NCI-H748 treated with DMSO at 0.1 percent for 48 hours (cell line): ENCODE measurements at regions not wholly inside any gene's neighbourhood (a gene's known extent, or its start where the extent isn't known, plus 50 kb on each side); places are given as distances from the start of the nearest gene placed in this dataset.

Experiments
- DNase-seq: peaks from one replicate; lab custom pipeline; 2025; lab: John Stamatoyannopoulos, UW

DNA sequence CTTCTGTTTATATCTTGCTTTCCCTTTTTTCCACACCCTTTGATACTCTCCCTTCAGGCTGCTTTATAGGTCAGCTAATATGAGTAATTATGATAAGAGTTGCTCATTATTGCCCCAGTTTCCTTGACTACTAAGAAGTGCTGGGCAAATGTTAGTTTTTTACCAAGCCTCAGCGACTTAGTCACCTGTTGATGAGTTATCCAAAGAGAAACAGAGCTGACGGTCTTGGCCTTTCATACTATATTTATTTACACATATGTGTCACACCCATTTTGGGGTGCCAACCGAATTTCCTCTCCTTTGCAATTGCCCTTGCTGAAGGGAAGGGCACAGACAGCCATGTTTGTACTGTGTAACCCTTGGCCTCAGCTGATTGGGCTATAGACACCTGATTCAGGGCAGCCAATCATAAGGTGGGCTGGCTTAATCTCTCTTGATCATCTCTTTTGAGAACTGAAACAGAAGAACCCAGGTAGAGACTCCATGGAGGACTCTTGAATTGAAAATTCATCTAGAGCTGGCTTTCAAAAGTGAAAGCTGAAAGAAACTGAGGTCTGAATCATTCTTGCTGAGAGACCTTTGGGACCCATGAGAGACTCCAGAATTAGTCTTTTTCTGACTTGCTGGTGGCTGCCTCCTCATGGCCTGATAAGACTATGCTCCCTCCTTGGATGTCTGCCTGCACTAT is 111.7 kb upstream of the RPS6KA3 start:
- peak; percentile 54 for DNase-seq

DNA sequence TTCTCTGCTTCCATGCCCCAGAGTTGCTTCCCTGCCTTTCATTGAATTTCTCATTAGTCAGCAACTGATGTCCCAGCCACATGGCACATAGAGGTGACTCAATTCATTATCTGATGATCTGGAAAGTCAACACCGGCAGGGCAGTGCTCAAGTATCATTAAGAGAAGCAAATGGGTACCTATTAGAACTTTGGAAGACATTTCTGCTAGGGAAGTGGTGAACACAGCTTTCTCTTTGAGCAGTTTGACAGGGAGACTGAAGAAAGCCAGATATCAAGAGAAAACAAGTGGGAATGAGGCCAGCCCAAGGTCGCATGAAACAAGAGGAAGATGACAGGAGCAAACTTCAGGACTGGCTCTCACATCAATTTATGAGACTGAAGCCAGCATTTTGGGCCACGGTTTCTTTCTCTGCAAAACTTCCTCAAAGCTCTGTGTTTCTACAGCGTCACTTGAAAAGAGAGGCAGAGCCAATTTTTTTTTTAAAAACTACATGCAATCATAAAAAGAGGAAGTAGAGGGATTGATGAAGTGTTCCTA is 108.3 kb upstream of the RPS6KA3 start:
- DNase-seq, result no peak

DNA sequence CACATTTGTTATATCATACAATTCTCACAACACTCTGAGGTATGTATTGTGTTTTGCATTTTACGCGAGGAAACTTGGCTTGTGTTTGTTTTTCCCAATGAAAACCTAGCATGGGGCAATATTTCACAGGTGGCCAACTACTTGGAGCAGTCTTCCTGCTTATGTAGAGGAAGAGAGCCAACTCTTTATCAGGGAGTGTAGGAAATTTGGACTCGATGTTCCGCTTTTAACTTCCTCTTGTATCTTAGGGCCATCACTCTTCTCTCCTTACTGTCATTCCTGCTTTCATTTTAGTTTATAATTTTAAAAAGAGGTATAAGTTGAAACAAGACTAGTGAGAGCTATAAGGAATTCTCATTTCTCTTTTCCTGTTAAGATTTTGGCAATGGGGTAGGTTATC is 107.7 kb upstream of the RPS6KA3 start:
- DNase-seq, result no peak

DNA sequence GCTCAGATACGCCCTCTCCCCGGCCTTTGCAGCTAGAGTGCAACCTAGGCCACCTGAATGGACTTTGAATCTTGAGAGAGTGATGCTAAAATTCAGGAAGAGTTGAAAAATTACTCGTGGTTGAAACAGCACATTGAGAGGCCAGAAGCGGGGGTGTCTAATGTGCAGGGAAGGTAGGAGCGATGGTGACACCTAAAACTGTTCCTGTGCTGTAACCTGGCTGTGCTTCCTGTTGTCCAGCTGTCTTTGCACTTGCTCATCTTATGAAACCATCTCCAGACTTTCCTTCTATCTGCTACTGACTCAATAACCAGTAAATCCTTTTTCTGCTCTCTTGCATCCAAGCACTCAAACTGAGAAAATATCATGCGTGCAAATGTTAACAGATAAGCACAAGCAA is 106.4 kb upstream of the RPS6KA3 start:
- no peak for DNase-seq

DNA sequence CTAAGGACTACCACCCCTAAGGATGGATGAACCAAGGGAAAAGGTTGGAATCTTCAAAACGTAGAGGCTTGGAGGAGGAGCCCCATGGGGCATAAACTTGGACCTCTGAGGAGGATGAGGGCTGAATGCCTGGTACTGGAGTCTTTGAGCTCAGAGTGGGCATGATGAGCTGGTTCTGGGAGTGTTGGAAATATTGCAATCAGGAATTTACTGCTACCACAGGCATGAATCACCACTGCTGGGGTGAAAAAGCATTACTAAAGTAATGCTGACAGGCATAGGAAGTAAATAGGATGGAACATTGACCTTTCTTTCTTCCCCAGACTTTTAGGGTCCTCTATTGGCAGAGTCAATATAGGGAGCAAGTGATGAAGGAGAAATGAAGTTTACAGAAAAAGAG is 105.8 kb upstream of the RPS6KA3 start:
- DNase-seq, result no peak

DNA sequence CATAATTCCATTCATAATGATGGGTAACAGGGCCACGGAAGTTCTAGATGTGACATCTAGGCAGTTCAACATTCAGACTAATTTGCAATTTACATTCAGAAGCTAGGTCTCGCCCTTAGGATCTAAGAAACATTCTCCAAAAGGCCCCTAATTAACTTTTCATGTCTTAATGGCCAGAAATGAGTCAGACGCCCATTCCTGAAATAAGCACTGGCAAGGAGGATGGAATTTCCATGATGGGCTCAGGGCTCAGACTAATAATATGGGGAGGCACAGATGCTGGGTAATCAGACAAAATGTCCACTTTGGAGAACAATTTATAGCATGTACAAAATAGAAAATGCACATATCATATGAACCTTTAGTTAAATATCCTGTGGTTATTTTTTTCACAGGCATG is 102.8 kb upstream of the RPS6KA3 start:
- DNase-seq, result no peak

DNA sequence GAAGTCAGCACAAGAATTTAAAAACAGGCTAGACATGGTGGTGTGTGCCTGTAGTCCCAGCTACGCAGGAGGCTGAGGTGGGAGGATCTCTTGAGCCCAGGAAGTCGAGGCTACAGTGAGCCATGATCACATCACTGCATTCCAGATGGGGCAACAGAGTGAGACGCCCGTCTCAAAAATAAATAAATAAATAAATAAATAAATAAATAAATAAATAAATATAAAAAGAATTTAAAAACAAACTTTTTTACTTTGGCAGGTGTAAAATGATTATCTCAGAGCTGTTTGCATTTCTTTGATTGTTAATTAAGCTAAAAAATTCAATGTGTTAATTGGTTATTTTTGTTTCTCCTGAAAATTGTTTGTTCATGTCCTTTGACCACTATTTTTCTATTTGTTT is 97.5 kb upstream of the RPS6KA3 start:
- DNase-seq, result no peak

DNA sequence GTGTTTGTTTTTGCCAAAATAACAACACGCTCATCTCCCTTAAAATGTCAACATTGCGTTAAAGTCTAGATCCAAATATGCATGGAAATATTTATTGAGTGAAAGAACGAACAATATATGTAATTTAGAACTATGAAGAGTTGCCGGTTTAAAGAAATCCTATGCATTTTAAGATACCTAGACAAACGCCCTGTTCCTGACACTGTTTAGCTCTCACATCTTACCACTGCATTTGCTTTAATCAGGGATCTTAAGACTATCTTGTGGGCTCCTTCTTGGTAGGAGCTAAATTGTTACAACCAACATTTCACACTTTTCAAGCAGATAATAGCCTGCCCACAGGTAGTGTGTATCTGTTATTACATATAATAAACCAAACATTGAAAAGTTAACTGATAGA is 96.6 kb upstream of the RPS6KA3 start:
- no peak for DNase-seq

DNA sequence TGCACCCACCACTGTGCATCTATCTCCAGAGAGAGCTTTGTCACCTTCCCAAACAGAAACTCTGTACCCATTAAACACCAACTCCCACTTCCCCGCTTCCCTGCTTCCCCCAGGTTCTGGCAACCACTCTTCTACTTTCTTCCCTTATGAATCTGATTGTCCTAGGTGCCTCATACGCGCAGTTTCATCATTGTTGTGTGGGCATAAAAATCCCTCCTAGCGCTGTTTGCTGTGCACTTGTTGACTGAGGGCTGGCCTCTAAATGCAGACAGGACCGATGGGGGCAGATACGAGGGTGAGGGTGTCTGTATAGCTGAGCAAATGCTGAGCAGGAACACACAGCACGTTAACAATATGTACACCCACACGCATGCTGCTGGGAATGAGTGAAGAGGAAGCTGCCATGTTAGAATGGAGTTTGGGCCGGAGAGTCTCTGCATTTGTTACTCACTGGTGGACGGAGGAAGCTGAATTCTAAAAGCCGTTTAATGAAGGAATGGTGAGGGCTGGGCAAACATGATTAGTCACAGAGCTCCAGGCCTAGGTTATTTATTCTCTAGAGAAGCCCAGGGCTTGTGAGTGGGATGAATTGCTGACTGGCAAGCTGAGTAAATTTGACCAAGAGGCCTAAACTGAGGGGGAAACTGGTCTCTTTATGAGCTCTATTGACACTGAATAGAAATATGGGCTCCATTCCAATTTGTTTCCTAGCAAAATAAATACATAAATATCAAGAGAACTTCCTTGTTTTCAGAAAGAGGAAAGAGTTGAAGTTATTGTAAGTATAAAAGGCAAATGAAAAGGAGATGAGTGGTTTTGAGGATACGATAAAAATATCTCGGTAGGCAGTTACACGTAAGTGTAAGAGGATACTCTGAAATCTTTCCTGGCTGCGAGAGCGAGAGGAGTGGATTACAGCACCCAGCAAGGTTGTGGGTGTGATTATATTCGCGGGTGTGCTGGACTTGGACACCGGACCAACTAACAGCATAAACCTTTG is 95.9 kb upstream of the RPS6KA3 start:
- DNase-seq, result peak; percentile 87

DNA sequence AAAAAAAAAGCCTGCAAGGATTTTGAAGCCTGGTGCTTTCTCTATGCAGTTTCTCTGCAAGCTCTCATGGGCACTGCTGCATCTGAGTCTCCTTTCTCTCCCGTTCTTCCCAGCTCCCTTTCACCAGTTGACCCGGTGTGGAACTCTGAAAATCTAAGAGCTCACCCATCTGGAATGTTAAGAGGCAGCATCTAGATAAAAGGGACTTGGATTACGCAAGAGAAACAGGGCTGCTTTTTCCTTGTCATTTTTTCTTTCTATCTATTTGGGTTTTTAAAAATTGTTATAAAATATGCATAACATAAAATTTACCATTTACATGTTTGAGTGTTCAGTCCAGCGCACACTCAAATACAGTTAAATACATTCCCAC is 95.2 kb upstream of the RPS6KA3 start:
- no peak for DNase-seq

DNA sequence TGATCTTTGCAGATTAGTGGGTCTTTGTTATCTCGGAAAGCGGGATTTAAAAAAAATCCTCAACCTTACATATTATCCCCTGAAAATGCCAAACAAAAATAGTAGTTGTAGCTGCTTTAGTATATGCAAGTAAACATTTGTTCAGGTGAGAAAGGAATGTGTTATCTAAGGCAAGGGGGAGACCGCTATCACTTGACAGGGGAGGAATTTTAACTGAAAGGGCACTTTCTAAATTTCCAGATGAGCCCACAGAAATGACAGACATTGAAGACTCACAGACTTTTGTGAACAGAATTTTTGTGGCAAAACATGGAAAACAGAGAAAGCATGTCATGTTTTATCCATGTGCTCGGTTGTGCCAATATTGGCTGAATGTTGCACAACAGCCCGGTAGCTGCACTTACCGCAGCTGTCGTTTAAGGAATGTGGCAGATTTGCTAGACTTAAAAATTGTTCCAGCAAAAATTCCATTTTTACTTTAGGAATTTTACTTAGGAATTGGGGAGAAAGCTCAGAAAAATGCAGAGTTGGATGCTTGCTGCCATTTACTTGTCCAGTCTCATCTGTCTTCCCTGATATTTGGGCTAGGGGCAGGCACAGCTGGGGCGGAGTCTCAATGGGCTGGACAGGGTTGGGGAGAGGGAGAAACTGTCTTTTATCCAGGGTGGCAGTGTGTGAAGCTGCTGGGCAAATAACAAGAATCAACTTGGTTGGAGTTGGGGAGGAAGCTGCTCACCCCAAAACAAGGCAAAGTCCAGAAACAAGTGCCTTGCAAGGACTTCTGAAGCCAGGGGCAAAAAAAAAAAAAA is 94.6 kb upstream of the RPS6KA3 start:
- DNase-seq, result no peak

DNA sequence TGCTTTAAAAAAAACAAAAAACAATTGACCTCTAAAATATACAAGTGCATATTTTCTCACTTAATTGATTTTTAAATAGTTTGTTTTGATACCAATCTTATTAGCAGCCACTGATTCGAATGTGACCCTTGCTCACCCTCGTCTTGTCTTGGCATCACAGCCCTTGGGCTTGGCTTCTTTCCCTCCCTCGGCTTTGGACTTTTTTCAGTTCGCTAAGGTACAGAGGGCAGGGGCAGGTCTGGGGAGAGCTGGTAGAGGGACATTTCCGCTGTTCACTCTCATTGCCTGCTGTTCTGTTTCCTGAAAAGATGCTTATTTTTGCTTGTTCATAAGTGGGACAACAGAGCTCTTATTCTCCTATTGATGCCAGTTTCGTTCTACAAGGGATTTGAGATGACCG is 88.5 kb upstream of the RPS6KA3 start:
- no peak for DNase-seq

DNA sequence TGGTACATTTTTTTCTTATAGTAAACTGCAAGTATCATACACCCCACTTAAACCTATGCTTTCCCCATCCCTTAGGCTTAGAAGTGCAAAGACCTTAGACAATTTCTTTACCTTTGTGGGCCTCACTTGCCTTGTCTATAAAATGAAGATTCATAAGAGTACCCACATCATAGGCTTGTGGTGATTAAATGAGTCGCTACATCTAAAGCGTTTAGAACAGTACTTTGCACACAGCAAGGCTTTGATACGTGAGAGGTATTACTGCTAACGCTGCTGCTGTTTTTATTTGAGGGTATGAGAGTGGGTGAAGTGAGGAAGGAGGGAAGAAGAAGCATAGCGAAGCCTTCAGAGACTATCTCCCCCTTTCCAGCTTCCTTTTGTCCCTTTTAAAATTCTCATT is 87.8 kb upstream of the RPS6KA3 start:
- no peak for DNase-seq

DNA sequence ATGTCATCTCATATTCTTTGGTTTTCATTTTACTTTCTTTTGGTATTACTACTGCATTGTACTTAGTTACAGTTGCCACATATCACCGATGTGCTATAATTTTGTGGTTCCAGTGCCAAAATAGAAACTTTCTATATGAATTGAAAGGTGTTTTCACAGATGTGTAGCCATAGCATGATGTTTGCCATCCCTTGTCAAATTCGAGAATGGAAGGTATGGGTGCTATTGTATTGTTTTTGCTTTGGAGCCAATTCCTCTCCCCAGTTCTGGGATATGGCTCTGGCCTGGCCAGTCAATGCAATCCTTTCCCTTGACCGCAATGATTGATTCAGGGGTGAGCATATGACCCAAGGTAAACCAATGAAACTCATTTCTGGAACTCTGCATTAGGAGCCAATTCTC is 86.2 kb upstream of the RPS6KA3 start:
- no peak for DNase-seq

DNA sequence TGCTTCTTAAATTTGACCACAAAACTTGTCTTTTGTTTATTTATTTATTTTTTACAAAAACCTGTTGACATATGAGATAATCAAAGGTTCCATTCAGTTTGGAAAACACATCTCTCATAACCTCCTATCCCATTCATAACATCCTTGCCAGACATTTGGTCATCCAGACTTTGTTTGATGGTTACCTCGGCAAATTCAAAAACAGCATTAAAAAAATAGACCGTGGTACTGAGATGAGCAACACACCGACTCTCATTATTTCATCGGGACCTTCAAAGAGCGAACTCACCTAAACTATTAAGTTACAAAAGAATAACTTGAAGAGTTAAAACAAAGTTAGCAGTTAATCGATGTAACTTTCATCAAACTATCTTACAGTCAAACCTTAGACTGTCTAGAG is 85.8 kb upstream of the RPS6KA3 start:
- DNase-seq, result no peak

DNA sequence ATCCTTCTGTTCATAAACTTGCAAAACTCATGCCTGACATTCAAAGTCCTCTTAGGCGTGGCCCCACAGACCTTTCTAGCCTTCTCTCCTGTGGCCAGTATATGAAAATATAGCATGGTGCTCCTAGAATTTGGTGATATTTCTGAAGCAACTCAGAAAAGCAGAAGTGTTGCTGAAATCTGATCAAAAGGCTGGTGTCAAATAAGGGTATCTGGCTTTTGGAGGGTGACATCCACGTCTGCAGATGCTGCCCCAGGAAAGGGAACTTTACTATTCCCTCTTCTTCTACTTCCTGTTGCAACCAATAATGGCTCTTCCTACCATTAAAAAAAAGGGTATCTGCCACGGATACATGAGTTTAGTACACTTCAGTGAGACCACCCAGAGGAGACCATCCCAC is 83.9 kb upstream of the RPS6KA3 start:
- DNase-seq, result no peak

DNA sequence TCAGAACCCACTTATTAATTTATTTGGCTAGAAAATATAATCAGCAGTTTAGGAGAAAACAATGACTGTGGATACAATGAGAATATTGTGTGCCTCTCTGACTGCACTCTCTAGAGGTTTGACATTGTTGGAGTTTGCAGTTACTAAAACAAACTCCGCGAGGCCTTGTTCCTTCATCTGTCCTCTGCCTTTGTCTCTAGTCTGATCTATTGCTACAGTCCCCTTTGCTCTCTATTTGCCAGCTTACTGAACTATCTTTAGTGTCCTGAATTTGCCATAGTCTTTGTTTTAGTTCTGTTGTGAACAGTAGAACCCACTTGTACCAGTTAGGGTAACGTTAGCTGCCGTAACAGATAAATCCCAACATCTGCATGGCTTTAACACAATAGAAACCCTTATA is 81.4 kb upstream of the RPS6KA3 start:
- DNase-seq, result no peak

DNA sequence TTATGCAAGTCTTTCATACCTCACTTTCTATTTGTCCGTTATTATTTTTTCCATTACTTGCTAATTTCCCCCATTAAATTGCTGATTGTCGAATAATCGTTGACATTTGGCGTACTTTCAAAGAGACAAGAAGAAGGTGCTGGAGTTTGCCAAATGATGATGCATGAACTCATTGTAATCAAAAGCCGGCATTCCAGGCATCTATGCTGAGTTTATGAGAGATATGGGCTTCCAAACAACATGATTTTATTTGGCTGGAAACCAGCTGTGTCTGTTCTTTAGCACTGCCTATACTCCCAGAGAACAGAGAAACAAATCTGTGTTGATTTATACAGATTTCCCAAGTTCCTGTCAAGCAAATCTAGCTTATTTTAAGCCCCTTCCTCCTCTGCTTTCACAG is 80.8 kb upstream of the RPS6KA3 start:
- DNase-seq, result no peak

DNA sequence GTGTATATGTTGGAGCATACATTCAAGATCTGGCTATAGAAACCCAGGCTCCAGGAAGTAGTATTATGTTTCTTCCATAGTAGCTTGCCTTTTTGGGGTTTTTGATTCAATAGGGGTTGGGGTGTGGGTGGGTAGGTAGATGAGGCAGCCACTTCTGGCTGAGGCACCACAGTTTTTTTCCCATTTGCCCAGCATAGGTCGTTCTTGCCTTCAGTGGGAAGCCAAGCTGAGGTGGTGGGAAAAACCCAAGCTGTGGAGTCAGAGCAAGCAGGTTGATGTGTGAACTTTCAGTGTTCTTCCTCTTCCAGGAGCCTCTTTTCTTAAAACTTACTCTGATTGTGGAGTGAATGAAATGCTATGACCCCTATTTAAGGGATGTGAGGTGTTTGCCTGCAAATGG is 67.0 kb upstream of the RPS6KA3 start:
- DNase-seq, result no peak

DNA sequence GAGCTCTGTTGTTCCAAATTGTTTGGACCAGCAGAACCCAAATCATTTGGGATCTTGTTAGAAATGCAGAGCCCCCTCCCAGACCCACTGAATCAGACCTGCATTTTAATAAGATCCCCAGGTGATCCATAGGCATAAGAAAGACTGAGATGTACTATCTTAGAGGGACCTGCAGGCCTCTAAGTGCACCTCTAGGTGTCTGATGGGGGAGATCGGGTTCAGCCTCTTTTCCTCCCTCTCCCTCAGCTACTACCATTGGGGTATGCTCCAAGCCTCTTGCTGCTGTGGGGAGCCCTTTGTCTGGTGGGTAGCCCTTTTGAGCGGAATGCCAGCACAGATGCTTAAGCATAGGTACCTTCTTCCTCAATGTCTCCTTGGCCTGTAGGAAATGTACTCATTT is 63.8 kb upstream of the RPS6KA3 start:
- DNase-seq, result no peak

DNA sequence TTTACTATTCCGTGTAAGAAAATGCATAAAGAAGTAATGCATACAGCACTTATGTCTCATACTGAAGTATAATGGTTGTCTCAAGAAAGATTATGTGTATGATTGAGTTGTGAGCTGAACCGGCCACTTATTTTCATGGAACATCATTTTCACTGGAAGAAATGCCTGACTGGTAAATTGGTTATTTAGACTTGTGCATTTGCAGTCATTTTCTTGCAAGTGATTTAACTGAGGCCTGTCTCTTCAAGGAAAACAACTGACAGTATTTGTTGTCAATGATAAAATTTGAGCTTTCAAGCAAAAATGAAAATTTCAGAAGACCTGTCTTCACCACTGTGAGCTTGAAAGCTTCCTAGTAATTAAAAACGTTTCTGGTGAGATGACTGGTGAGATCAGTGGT is 62.7 kb upstream of the RPS6KA3 start:
- DNase-seq, result no peak

DNA sequence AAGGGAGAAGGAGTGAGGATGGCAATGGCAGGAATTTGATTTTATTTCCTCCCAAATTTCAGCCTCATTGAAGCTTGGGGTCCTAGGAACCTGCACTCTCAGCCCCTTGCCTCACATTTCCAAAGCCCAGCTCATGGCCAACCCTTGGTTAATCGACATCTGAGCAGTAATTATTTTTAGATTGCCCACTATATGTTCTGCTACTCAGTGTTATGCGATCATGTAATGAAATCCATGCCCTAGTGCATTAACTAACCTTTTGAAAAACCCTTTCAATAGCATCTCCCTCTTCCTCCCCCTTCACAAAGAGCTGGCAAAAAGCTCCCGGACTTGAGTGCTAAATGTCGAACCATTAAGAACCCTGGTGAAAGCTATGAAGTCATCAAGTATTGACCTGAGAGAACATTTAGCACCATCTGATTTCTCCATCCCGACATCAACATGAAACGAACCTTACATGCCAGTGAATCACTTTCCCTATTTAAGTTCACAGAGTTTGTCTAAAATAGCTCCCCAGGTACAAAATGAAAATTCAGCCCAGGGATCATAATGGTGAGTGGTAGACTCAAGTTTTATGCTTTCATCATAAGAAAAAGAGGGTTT is 59.2 kb upstream of the RPS6KA3 start:
- DNase-seq, result no peak
